OCI-LY1 (cell line): ENCODE measurements at regions not wholly inside any gene's neighbourhood (a gene's known extent, or its start where the extent isn't known, plus 50 kb on each side); places are given as distances from the start of the nearest gene placed in this dataset.
A peak's percentile ranks its signal among the peaks of the same experiment; 100 is the strongest.

ENCODE experiments used
- H2AFZ ChIP-seq: fragments of 200-600 bp; sonication (generic), shearing (Covaris generic); 2 replicates; pipeline ENCODE4 v1.6.0; 2014; ENCODE audit warnings: antibody characterized with exemption, mild to moderate bottlenecking, low read length
- H3F3A ChIP-seq: fragments of 200-600 bp; sonication (generic), shearing (Covaris generic); 2 replicates; pipeline ENCODE4 v1.6.0; 2014; ENCODE audit warnings: mild to moderate bottlenecking, antibody characterized with exemption, low read length, moderate library complexity; ENCODE audit not compliant: insufficient read depth
- H3K27ac ChIP-seq: fragments of 200-600 bp; sonication (generic); 2 replicates; pipeline ENCODE4 v1.5.1; 2014; ENCODE audit warnings: low read length, mixed run types, mild to moderate bottlenecking, low read depth; ENCODE audit not compliant: poor library complexity, severe bottlenecking
- H3K27me3 ChIP-seq: fragments of 200-600 bp; sonication (generic); 2 replicates; pipeline ENCODE4 v1.6.0; 2014; ENCODE audit warnings: antibody characterized with exemption, mild to moderate bottlenecking, low read length, moderate library complexity; ENCODE audit not compliant: insufficient read depth
- H3K36me3 ChIP-seq: fragments of 200-600 bp; sonication (generic); 2 replicates; pipeline ENCODE4 v1.6.1; 2014; ENCODE audit warnings: mild to moderate bottlenecking, antibody characterized with exemption, low read length, moderate library complexity, mixed read lengths; ENCODE audit not compliant: insufficient read depth
- H3K4me1 ChIP-seq: fragments of 200-600 bp; sonication (generic); 2 replicates; pipeline ENCODE4 v1.5.1; 2014; ENCODE audit warnings: mild to moderate bottlenecking, low read length, moderate library complexity; ENCODE audit not compliant: insufficient read depth, severe bottlenecking
- H3K4me2 ChIP-seq: fragments of 200-600 bp; sonication (generic), shearing (Covaris generic); 2 replicates; pipeline ENCODE4 v1.6.1; 2014; ENCODE audit warnings: low read length
- H3K4me3 ChIP-seq: fragments of 200-600 bp; sonication (generic); 2 replicates; pipeline ENCODE4 v1.5.1; 2014; ENCODE audit warnings: low read length, low read depth, mild to moderate bottlenecking, mixed read lengths; ENCODE audit not compliant: poor library complexity, severe bottlenecking
- H3K79me2 ChIP-seq: fragments of 200-600 bp; shearing (Covaris generic); 2 replicates; pipeline ENCODE4 v1.6.1; 2016; ENCODE audit warnings: mixed run types, low read length, mixed read lengths; ENCODE audit not compliant: insufficient read depth
- H3K9ac ChIP-seq: fragments of 200-600 bp; sonication (generic), shearing (Covaris generic); 2 replicates; pipeline ENCODE4 v1.6.1; 2014; ENCODE audit warnings: mild to moderate bottlenecking, low read length, mixed read lengths
- H3K9me2 ChIP-seq: fragments of 200-600 bp; sonication (generic), shearing (Covaris generic); 2 replicates; pipeline ENCODE4 v1.6.1; 2014; ENCODE audit warnings: low read depth, mild to moderate bottlenecking, low read length, mixed read lengths
- H3K9me3 ChIP-seq: fragments of 200-600 bp; shearing (Covaris generic); 2 replicates; pipeline ENCODE4 v1.6.1; 2014; ENCODE audit warnings: low read length, mixed read lengths
- H4K20me1 ChIP-seq: fragments of 200-600 bp; sonication (generic), shearing (Covaris generic); 2 replicates; pipeline ENCODE4 v1.6.0; 2016; ENCODE audit warnings: mild to moderate bottlenecking, low read length; ENCODE audit not compliant: insufficient read depth
- CTCF ChIP-seq: fragments of 200-600 bp; sonication (generic), shearing (Covaris generic); IDR thresholded peaks from 2 replicates; pipeline ENCODE4 v1.5.1; 2017; ENCODE audit warnings: mild to moderate bottlenecking, antibody characterized with exemption, low read length, moderate library complexity, mixed read lengths
- EZH2 ChIP-seq: fragments of 200-600 bp; sonication (generic), shearing (Covaris generic); IDR thresholded peaks from 2 replicates; pipeline ENCODE4 v1.8.0; 2017; ENCODE audit warnings: borderline replicate concordance, mixed run types, mild to moderate bottlenecking, antibody characterized with exemption, low read length, moderate library complexity, mixed read lengths

DNA sequence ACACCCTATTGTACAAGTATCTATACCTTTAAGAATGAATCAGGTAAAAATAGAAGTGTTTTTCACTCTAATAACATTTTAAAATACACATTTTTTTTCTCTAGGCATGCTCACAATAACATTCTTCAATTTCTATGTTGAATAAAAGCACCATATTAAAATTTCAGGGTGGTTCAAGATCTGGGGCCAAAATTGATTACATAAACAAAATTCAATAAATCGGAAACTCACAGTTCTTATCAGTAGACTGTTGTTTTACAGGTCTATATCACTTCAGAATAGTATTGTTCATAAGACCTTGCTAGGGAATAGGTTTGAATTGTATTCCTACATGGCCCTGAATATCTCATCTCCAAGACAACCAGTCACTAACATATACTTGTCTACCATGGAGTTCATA, 634.0 kb downstream of the SPOCK3 start:
- no peak overlapping the region for H3K4me3 ChIP-seq
- H3K27me3 ChIP-seq: no peaks in the 10 kb centered on the region
- 0 out of 2 replicates have a peak, but pooled peaks cover 3% of the 10 kb centered on the region for H3K9me3 ChIP-seq
- 0 out of 2 replicates have a peak, but pooled peaks cover 13% of the 10 kb centered on the region for H3K36me3 ChIP-seq
- TF ChIP-seq CTCF: no peak
- H3K4me2 ChIP-seq: no peak overlapping the region
- H2AFZ ChIP-seq: no peak overlapping the region
- no peak overlapping the region for H3K9ac ChIP-seq
- no peaks in the 10 kb centered on the region for H4K20me1 ChIP-seq
- H3K79me2 ChIP-seq: no peaks in the 10 kb centered on the region
- H3K27ac ChIP-seq: no peak overlapping the region
- H3K9me2 ChIP-seq: no peaks in the 10 kb centered on the region
- H3K4me1 ChIP-seq: peaks cover 2% of the 10 kb centered on the region
- H3F3A ChIP-seq: no peaks in the 10 kb centered on the region

GRCh38 chr4:166602068-166602467, 632.2 kb downstream of the SPOCK3 start:
- no peak overlapping the region for H2AFZ ChIP-seq
- no peaks in the 10 kb centered on the region for H4K20me1 ChIP-seq
- no peak for TF ChIP-seq CTCF
- no peak for TF ChIP-seq EZH2
- no peak overlapping the region for H3K9ac ChIP-seq
- H3K36me3 ChIP-seq: 0 out of 2 replicates have a peak, but pooled peaks cover 13% of the 10 kb centered on the region
- no peaks in the 10 kb centered on the region for H3F3A ChIP-seq
- no peaks in the 10 kb centered on the region for H3K9me2 ChIP-seq
- H3K79me2 ChIP-seq: no peaks in the 10 kb centered on the region
- H3K27ac ChIP-seq: no peak overlapping the region
- no peak overlapping the region for H3K4me3 ChIP-seq
- no peaks in the 10 kb centered on the region for H3K27me3 ChIP-seq
- peaks cover 12% of the 10 kb centered on the region for H3K4me1 ChIP-seq
- H3K9me3 ChIP-seq: 0 out of 2 replicates have a peak, but pooled peaks cover 3% of the 10 kb centered on the region
- no peak overlapping the region for H3K4me2 ChIP-seq

GRCh38 chr4:166622425-166622977, 611.8 kb downstream of the SPOCK3 start:
- Histone ChIP-seq H3K9me2 (no peaks in the 10 kb centered on the region), H3K4me2 (peak overlapping the region; percentile 57), H3K4me3 (peak overlapping the region; percentile 41), H3K36me3 (no peaks in the 10 kb centered on the region), H2AFZ (no peak overlapping the region), H3K79me2 (no peaks in the 10 kb centered on the region), H3K9ac (peak overlapping the region; percentile 44; the same call in 1 of the 2 replicates), H4K20me1 (no peaks in the 10 kb centered on the region), H3K27me3 (no peaks in the 10 kb centered on the region), H3K9me3 (no peaks in the 10 kb centered on the region), H3K4me1 (peaks cover 70% of the 10 kb centered on the region), H3K27ac (peak overlapping the region; percentile 74), H3F3A (no peaks in the 10 kb centered on the region)
- TF ChIP-seq EZH2 (no peak), CTCF (no peak)
